ENCODE measurements at regions not wholly inside any gene's neighbourhood (a gene's known extent, or its start where the extent isn't known, plus 50 kb on each side); places are given as distances from the start of the nearest gene placed in this dataset.
"Not testable (repeated sequence)": the region's sequence is repeated elsewhere in the genome, so short reads cannot be mapped to it uniquely, and the experiment has no call there.

DNA sequence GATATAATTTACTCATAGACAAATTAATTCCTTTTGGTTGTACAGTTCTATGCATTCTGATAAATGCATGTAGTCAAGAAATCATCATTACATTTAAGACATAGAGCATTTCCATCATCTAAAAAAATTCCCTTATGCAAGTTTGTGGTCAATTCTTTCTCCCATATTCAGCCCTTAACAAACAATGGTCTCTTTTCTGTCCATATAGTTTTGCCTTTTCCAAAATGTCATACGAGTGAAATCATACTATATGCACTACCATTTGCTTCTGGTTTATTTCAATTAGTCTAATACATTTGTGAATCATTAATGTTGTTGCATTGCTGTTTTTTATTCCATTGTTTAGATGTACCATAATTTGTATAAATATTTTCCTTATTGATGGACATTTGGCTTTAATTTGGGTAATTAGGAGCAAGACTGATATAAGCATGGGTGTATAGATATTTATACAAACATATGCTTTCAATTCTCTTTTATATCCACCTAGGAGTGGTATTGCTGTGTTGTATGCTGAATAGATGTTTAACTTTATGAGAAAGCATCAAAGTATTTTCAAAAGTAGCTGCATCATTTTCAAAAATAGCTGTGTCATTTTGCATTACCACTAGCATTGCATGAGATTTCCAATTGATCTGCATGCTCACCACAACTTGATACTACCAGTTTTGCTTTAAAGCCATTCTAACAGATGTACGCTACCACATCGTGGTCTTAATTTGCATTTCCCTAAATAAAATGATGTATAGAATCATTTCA is 397.0 kb upstream of the ADAMTS5 start:
- no peak for DNase-seq

DNA sequence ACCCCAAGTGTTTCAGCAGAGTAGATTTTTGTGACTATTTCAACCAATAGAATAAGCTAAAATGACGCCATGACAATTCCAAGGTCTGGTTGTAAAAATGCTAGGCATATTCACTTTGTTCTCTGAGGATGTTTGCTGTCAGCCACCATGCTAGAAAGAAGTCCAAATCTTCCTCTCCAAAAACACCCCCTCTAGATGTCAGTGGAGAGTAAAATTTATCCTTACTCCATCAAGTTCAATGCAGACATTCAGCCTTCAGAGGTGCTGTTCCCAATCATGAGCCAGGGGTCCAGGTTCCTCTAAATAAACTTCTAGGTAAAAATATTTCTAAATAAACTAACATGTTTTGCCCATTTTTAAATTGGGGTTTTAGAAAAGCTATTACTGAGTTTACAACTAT is 395.4 kb upstream of the ADAMTS5 start:
- no peak for DNase-seq

DNA sequence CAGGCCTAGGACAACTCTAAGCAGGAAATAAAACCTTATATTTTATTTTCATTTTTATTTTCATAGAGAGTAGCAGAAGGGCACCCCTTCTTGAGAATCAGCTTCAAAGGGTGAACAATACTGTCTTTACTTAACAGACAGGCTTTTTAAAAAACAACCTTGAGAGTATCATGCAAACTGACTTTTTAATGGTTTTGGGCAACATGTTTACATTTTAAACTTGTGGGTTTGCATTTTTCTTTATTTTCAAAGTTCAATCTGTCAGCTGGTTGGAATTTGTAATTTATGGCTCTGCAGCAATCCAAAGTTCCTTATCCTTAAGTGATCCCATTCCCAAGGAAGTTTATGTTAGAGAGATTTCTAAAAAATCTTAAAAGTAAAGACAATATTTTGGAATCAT is 392.3 kb upstream of the ADAMTS5 start:
- DNase-seq = no peak

DNA sequence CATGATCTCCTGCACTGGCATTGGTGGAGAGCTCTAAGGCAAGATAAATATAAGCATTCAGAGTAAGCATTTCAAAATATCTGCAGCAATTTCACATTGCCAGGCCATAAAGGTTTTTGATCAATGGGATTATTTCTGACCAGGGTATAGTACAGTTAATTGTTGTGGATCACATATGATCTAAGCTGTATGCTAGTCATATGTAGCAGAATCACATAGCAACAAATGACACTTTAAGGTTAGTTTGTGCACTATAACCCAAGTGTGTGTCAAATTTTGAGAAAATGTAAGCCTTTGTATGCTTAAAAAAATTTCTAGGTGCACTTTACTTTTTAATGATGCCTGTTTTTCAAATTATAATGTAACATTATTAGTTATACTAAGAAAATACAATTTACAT is 386.0 kb upstream of the ADAMTS5 start:
- no peak for DNase-seq

DNA sequence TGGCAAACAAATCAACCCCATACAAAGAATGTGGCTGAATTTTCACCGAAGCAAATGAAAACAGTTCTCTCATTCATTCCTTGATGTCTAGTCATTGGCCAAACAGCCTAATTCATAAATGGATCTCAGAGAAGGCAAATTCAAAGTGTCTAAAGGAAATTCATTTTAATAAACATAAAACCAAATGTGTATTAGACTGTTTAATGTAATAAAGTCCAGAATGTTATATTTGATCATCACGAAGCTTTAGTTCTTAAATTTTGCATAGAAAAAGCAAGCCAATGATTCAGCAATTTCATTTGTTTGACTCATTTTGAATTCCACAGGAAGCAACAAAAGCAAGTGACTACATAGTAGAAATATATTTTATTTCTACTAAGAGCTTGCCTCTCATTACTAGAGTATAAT is 379.2 kb upstream of the ADAMTS5 start:
- no peak for DNase-seq

DNA sequence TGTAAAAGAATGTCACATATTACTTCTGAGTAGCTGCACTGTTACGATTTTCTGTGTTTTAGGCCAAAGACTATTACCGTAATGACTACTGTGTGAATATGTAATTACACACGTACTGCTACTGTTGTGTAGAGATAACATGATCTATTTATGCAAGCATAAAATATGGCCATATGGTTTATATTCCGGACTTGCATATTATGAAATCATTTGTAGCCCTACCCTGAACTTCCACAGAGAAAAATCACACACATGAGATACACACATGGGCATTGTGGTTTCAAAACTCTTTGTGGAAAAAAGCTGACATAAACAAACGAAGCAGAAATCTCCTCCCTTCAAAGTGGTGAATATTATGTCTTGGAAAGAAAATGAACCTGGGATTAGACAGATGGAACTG is 373.0 kb upstream of the ADAMTS5 start:
- DNase-seq = no peak

DNA sequence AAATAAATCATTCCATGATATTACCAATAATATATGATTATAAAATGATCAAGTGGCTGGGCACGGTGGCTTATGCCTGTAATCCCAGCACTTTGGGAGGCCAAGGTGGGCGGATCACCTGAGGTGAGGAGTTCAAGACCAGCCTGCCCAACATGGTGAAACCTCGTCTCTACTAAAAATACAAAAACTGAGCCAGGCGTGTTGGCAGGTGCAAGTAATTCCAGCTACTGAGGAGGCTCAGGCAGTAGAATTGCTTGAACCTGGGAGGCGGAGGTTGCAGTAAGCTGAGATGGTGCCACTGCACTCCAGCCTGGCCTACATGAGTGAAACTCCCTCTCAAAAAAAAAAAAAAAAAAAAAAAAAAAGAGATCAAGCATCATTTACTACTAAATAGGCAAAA is 371.1 kb upstream of the ADAMTS5 start:
- not testable (repeated sequence) for DNase-seq

DNA sequence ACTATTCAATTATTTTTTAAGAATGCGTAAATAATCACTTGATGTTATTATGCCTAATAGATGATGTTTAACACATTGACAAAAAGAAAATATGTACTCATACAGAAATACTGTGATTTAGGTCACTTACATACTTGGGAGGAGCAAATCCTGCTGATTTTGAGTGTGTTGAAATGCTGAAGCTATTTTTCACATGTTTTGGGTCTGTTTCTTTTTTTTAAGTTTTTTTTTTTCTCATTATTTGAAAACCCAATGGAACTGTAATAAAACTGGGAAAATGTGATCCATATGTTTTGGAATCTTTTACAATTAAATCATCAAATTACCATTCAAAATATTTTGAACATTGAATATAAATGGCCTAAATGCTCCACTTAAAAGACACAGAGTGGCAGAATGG is 366.2 kb upstream of the ADAMTS5 start:
- no peak for DNase-seq

DNA sequence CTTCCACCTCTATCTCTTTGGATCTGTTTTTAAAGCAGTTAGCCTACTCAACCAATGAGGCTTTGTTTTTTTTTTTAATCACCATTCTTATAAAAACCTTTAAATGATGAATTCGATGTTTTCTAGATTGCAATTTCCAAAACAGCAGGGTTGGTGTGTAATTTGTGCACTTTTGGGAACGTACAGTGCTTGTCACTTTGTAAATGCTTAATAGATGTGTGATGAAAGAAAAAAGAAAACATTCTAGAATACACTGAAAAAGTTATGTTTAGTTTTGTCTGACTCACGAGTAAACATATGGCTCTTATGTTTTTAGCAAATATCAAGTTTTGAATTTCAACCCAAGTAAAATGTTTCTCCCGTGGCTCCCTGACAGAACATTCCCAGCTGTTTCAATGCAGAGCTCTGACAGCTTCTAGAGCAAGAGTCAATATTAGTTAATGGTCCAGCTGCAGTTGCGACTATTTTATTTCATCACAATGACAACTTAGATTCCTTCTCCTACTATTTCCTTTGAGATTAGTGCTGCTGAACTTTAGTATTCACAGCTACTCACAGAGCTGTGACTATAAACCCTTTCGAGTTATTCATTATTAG is 362.5 kb upstream of the ADAMTS5 start:
- no peak for DNase-seq

DNA sequence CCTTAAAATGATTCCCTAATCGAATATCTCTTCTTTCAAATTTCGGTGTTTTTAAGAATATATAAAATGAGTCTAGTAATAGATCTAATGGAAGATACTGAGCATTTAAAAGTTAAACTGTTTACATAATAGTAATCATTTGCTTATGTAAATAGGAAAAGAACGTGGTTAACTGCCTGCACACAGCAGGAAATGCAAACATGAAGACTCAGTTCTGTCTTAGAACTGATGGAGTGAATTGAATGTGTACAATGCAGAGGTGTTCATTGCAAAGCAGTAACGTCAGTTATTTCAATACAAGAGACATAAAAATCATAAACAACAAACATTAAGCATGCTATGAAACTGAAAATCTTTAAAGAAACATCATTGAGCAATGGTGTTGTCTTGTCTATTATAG is 359.4 kb upstream of the ADAMTS5 start:
- no peak for DNase-seq

DNA sequence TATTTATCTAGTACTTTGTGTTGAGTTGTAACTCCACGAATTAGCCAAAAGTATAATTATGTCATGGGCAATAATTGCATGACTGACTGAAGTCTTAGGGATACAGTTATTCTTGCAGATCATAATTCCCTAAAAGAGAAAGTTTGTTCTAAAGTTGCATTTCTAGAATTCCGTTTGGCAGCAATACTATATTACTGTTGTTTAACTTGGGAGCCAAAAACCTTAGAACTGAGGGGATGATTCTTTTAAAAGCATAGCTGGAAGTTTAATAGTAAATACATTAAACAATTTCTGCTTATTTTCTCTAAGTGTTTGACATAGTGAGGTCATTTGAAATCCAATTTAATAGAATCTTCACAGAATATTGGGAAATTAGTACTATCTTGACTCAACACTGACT is 356.4 kb upstream of the ADAMTS5 start:
- no peak for DNase-seq

DNA sequence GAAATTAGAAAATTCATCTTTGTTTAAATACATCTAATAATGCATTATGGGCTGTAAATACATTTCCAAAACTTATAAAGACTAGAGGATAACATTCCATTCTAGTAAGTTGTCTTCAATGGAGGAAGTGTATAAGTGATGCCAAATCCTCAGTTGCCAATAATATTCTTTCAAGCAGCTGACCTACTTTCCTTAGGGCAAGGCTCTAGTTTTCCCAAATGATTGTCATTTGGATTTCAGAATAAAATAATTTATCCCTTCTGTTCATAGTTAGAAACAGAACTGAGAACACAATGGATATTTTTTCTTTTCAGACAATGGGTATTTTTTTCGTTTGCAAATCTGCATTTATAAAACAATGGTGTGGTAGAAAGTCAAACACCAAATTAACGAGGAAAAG is 354.9 kb upstream of the ADAMTS5 start:
- DNase-seq = no peak

DNA sequence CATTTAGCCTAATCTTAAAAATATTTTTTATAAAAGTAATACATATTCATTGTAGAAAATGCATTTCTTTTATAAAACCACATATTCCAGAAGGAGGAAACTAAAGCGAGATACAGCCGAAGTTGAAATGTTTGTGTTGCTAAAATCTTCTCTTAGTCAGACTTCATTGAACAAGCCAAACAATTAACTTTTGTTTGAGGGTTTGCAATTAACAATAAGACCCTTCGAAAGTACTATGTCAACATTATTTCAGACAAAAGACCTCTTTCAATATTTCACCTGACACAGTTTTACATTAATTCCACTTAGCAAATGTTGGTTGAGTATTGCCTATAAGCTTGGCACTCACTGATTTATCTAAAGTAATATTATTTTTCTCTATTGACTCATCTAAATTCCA is 354.0 kb upstream of the ADAMTS5 start:
- no peak for DNase-seq

DNA sequence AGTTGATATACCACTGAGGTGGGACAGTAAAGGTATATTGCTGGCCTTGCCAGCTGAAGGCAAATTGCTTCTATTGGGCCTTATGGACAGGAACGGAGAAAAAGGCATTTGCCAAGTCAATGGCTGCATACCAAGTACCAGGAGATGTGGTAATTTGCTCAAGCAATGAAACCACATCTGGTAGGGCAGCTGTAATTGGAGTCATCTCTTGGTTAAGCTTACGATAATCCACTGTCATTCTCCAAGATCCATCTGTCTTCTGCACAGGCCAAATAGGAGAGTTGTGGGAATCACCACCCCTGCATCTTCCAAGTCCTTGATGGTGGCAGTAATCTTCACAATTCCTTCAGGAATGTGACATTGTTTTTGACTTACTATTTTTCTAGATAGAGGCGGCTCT is 350.7 kb upstream of the ADAMTS5 start:
- DNase-seq = not testable (repeated sequence)

DNA sequence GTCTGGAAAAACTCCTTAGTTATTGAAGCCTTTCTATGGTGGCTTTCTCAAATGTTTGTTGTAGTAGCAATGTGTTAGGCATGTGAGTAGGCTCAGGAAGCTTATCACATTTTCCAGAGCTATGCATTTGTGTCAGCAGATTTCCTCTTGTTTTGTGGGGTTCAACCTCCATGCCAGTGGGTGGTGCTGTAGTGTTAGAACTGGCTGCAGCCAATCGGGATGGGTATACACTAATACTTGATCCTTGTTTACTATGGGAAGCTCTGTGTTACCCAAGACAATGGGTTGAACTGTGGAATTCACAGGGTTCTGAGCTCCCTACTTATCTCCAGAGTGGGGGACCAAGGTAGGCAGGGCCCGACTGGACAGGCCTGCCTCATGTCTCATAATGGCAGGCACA is 348.5 kb upstream of the ADAMTS5 start:
- DNase-seq = no peak

DNA sequence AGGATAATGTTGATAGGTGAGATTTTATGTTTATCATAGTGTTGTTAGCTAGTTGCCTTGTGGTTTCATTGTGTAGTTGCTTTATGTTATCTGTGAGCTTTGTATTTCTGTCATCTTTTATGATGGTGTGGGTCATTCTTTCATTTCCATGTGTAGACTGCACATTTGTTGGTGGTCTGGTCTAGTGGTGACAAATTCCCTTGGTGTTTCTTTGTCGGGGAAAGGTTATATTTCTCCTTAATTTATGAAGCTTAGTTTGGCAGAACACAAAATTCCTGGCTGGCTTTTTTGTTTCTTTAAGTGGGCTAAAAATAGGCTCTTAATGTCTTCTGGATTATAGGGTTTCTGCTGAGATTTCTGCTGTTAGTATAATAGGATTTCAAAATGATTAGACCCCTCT is 347.2 kb upstream of the ADAMTS5 start:
- DNase-seq = no peak

DNA sequence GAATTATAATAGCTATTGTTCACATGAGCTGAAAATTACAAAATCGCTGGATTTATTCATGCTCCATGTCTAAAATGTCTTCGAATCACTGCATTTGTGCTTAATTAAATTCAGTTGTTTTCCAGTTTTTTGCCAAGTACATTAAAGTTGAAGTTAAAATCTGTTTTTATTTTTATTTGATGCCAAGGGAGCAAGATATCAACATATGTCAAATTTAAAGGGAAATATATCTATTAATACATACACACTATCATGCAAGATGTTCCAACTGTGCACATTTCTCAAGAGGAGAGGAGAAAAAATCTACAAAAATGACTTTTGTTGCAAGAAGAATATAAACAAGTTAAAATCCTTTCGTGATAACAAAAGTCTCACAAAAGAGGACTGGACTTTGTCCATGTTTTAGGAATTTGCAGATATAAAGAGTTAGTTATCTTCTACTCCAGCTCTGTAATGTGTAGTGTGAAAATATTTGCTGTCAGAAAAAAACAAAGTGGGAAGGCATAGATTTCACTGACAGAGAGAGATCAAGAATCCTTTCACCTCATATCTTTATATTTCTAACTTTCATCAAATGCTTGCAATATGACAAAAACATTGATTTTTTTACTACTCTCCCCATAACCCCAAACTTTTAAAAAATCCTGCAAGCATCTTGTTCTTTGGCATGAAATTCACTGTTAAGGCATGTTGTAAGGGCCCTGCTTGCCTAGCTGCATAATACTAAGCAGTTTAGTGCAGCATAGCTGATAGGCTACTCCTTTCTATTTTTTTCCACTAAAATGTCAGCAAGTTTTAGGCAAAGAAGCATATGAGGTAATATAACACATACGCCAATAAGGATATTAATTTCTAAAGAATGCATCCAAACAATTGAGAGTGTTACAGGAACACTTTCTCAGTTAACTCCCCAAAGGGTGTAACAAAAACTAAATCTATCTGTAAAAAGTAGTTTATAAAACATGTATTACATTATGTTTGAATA is 340.2 kb upstream of the ADAMTS5 start:
- DNase-seq = no peak

DNA sequence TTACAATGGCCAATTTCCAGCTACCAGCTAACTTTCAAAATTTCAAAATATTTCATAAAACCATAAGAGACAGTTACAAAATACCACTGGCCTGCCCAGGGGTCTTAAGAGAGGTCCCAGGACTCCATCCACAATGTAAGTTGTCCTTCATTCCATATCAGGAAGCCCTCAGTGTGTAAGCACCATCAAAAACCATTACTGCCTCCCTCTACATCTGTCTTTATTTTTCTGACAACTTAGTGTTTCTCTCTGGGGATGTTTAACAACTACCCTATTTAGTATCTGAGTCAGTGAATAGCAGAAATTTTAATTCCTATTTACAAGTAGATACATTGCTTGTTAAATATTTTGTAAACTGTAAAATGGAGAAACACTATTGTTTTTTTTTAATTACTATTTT is 339.3 kb upstream of the ADAMTS5 start:
- no peak for DNase-seq

DNA sequence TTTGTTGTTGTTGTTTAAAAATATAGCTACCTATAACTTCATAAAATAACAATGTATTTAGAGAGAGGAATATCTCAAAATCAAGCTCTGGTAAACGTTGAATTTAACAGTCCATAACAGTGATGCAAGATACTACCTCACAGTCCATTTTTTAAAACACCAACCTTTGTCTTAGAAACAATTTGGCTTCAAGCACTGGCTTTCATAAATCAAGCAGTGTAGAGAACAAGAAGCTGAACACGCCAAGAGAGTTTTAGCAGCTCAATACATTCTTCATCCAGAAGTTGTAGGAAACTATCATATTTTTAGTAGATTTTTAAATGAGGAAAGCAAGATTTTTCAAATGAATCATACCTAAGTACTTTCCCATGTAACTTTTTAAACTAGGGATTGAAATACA is 334.3 kb upstream of the ADAMTS5 start:
- DNase-seq = no peak

DNA sequence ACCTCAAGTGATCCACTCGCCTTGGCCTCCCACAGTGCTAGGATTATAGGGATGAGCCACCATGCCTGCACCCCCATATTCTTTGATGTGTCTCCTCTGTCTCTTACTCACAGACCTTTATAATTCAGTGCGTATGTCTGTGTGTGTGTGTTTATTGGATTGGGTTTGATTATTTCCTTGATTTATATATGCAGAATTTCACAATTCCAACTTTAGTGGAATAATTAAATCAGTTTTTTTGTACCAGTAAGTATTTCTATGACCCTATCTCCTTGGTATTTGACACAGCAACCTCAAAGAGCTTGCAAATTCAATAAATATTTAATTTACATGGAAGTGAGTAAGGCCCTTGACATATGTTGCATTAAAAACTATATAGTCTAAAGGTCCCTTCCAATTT is 333.9 kb upstream of the ADAMTS5 start:
- no peak for DNase-seq

DNA sequence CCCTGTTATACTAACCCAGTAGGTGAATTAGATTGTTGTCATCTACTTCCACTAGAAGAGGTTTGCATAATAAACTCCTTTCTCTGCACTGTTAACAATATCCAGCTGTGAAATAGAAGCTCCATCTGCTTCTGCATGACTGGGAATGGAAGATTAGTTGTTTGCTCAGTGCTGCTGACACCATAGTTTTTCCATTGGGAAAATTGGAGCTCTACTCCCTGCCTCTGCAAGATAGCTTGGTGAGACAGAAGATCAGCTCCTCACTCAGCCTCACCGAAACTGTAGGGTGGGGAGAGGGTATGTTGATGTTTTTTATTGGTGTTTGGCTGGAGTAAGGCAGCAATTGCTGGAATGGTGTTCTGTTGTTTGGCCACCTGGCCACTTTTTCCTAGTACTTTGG is 331.6 kb upstream of the ADAMTS5 start:
- no peak for DNase-seq

DNA sequence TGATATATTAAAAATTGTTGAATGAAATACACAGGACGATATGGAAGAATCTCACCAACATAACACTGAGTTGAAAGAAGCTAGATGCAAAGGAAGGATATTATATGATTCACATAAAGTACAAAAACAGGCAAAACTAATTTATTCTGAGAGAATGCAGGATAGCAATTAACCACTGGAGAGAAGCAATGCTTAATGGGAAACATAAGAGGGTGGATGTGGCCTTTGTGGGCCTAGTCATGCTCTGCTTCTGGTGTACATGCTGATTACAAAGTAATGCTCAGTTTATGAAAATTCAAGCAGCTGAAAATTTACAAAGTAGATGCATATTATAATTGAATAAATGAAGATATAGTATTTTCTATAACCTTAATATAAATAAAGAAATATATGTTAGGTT is 326.4 kb upstream of the ADAMTS5 start:
- DNase-seq = no peak
